ENCODE measurements at regions not wholly inside any gene's neighbourhood (a gene's known extent, or its start where the extent isn't known, plus 50 kb on each side); places are given as distances from the start of the nearest gene placed in this dataset.
"Not testable (repeated sequence)": the region's sequence is repeated elsewhere in the genome, so short reads cannot be mapped to it uniquely, and the experiment has no call there.

- Histone ChIP-seq H3K27me3 (no peaks in the 10 kb centered on the region), H3K9me3 (no peaks in the 10 kb centered on the region), H3K27ac (no peak overlapping the region), H3K4me1 (no peaks in the 10 kb centered on the region), H3K4me3 (no peak overlapping the region), H3K36me3 (no peaks in the 10 kb centered on the region)
- in situ Hi-C loops (cut with MboI; ENCODE audit: low sequenced_read_pairs in 4 of 4), result no loop called here
- TF ChIP-seq POLR2A (IDR thresholded peaks at IDR 0.05), result no peak
- TF ChIP-seq CTCF (IDR thresholded peaks at IDR 0.05 in 4 of 5, conservative IDR thresholded peaks at IDR 0.05 in 1 of 5), result no peak
- intact Hi-C loops (cut with DNase I; ENCODE audit: low total_unique reads), result no loop called here
- ATAC-seq, result no peak
- no peak for DNase-seq
These were observed 73.4 kb upstream of the BNIP2 start for GRCh38 chr15:59762558-59762957.

GRCh38 chr15:59760256-59760655, 71.1 kb upstream of the BNIP2 start:
- H3K4me1 ChIP-seq; ATAC-seq; H3K4me3 ChIP-seq; intact Hi-C loops (cut with DNase I; ENCODE audit: low total_unique reads); DNase-seq; H3K9me3 ChIP-seq; H3K27ac ChIP-seq; in situ Hi-C loops (cut with MboI; ENCODE audit: low sequenced_read_pairs in 4 of 4); H3K36me3 ChIP-seq; H3K27me3 ChIP-seq: not testable (repeated sequence)

- no peak overlapping the region for H3K4me3 ChIP-seq
- no peaks in the 10 kb centered on the region for H3K36me3 ChIP-seq
- H3K27me3 ChIP-seq, result peaks cover 0 to 9% (median 0%) of the 10 kb centered on the region in 3 donors
- no peaks in the 10 kb centered on the region for H3K4me1 ChIP-seq
- TF ChIP-seq CTCF (IDR thresholded peaks at IDR 0.05 in 4 of 5, conservative IDR thresholded peaks at IDR 0.05 in 1 of 5), result no peak
- no peaks in the 10 kb centered on the region for H3K9me3 ChIP-seq
- ATAC-seq (no peak), DNase-seq (no peak)
- in situ Hi-C loops (cut with MboI; ENCODE audit: low sequenced_read_pairs in 4 of 4) (no loop called here), intact Hi-C loops (cut with DNase I; ENCODE audit: low total_unique reads) (no loop called here)
- no peak overlapping the region for H3K27ac ChIP-seq
These were observed 62.7 kb upstream of the BNIP2 start for GRCh38 chr15:59751552-59752413.

- intact Hi-C loops (cut with DNase I; ENCODE audit: low total_unique reads) (no loop called here), in situ Hi-C loops (cut with MboI; ENCODE audit: low sequenced_read_pairs in 4 of 4) (loop anchor here in 2 of 4 donors (25.0 kb wide), 2 partner anchors 441 to 566 kb away; no protein-coding TSS in a partner anchor)
- H3K36me3 ChIP-seq, result no peaks in the 10 kb centered on the region
- no peaks in the 10 kb centered on the region for H3K9me3 ChIP-seq
- TF ChIP-seq POLR2A (IDR thresholded peaks at IDR 0.05) (no peak), CTCF (IDR thresholded peaks at IDR 0.05 in 4 of 5, conservative IDR thresholded peaks at IDR 0.05 in 1 of 5) (no peak)
- no peak overlapping the region for H3K27ac ChIP-seq
- DNase-seq (no peak), ATAC-seq (no peak)
- no peaks in the 10 kb centered on the region for H3K4me1 ChIP-seq
- H3K27me3 ChIP-seq, result peaks cover 0 to 11% (median 0%) of the 10 kb centered on the region in 3 donors
- H3K4me3 ChIP-seq, result no peak overlapping the region
These were observed 57.7 kb upstream of the BNIP2 start for GRCh38 chr15:59746777-59747176.

GRCh38 chr15:59741274-59741906, 52.3 kb upstream of the BNIP2 start:
- no peaks in the 10 kb centered on the region for H3K9me3 ChIP-seq
- ATAC-seq (no peak), DNase-seq (no peak)
- H3K4me3 ChIP-seq, result no peak overlapping the region
- H3K27ac ChIP-seq, result no peak overlapping the region
- peaks cover 0 to 2% (median 0%) of the 10 kb centered on the region in 3 donors for H3K27me3 ChIP-seq
- TF ChIP-seq POLR2A (IDR thresholded peaks at IDR 0.05) (no peak), CTCF (IDR thresholded peaks at IDR 0.05 in 4 of 5, conservative IDR thresholded peaks at IDR 0.05 in 1 of 5) (no peak)
- H3K36me3 ChIP-seq, result no peaks in the 10 kb centered on the region
- intact Hi-C loops (cut with DNase I; ENCODE audit: low total_unique reads) (no loop called here), in situ Hi-C loops (cut with MboI; ENCODE audit: low sequenced_read_pairs in 4 of 4) (loop anchor here in 2 of 4 donors (25.0 kb wide), 2 partner anchors 446 to 571 kb away; no protein-coding TSS in a partner anchor)
- H3K4me1 ChIP-seq, result no peaks in the 10 kb centered on the region

Data from gastrocnemius medialis (tissue), 4 donors.